ENCODE measurements at regions not wholly inside any gene's neighbourhood (a gene's known extent, or its start where the extent isn't known, plus 50 kb on each side); places are given as distances from the start of the nearest gene placed in this dataset.
A peak's percentile ranks its signal among the peaks of the same experiment; 100 is the strongest.

DNA sequence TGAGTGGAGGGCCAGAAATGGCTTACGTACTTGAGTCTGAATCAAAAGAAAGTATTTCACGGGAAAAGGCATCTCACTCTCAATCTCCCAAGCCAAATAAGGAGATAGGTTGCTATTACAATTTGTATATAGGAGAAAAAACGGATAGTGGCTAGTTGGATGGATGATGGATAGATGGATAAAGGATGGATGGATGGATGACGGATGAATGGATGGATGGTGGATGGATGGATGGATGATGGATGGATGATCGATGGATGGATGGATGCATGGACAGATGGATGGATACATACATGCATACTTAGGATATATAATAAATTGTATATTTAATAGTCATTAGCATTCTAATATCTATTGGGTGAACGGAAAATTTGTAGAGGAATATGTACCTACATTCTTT lies 82.2 kb upstream of the NRP1 start:
- FAIRE-seq = no peak
- DNase-seq (ENCODE audit: low read depth) = no peak
- Histone ChIP-seq H3K27me3 (ENCODE audit: control insufficient read depth, insufficient read depth, low read length) (no peaks in the 10 kb centered on the region), H3K4me3 (ENCODE audit: low read depth, low read length) (no peak overlapping the region), H3K36me3 (ENCODE audit: control insufficient read depth, insufficient read depth, low read length) (no peaks in the 10 kb centered on the region)
- TF ChIP-seq, protein P1, sequence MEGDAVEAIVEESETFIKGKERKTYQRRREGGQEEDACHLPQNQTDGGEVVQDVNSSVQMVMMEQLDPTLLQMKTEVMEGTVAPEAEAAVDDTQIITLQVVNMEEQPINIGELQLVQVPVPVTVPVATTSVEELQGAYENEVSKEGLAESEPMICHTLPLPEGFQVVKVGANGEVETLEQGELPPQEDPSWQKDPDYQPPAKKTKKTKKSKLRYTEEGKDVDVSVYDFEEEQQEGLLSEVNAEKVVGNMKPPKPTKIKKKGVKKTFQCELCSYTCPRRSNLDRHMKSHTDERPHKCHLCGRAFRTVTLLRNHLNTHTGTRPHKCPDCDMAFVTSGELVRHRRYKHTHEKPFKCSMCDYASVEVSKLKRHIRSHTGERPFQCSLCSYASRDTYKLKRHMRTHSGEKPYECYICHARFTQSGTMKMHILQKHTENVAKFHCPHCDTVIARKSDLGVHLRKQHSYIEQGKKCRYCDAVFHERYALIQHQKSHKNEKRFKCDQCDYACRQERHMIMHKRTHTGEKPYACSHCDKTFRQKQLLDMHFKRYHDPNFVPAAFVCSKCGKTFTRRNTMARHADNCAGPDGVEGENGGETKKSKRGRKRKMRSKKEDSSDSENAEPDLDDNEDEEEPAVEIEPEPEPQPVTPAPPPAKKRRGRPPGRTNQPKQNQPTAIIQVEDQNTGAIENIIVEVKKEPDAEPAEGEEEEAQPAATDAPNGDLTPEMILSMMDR (IDR thresholded peaks at IDR 0.05; ENCODE audit: insufficient read depth, low read length, severe bottlenecking) = no peak

DNA sequence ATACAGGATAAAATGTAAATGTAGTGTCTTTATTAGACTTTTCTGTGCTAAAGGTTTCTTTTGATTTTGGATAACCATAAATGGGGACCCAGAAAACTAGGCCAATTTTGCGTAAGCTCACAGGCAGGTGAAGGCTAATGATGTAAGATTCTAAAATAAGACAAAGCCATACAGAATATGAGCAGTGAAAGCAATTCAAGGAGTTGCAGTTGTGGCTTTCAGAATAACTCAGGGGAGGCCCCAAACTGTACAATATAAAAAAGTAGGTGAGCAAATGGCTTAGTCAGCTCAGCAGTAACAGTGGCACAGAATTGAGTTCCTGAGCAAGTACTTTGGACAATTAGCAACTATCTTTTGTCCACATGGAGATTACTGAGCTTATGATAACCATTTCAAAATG lies 81.7 kb upstream of the NRP1 start:
- DNase-seq (ENCODE audit: low read depth) (no peak), FAIRE-seq (no peak)
- no peaks in the 10 kb centered on the region for H3K36me3 ChIP-seq (ENCODE audit: control insufficient read depth, insufficient read depth, low read length)
- TF ChIP-seq, protein P1 (IDR thresholded peaks at IDR 0.05; ENCODE audit: insufficient read depth, low read length, severe bottlenecking) = no peak
- H3K4me3 ChIP-seq (ENCODE audit: low read depth, low read length) = no peak overlapping the region
- H3K27me3 ChIP-seq (ENCODE audit: control insufficient read depth, insufficient read depth, low read length) = no peaks in the 10 kb centered on the region

DNA sequence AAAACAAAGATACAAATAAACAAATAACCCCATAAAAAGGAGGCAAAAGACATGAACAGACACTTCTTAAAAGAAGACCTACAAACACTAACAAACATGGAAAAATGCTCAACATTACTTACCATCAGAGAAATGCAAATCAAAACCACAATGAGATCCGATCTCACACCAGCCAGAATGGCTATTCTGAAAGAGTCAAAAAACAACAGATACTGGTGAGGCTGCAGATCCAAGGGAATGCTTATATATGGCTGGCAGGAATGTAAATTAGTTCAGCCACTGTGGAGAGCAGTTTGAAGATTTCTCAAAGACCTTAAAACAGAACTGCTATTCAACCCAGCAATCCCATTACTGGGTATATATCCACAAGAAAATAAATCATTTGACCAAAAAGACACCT lies 80.4 kb upstream of the NRP1 start:
- Histone ChIP-seq H3K27me3 (ENCODE audit: control insufficient read depth, insufficient read depth, low read length) (no peaks in the 10 kb centered on the region), H3K36me3 (ENCODE audit: control insufficient read depth, insufficient read depth, low read length) (no peaks in the 10 kb centered on the region), H3K4me3 (ENCODE audit: low read depth, low read length) (no peak overlapping the region)
- TF ChIP-seq, protein P1 (IDR thresholded peaks at IDR 0.05; ENCODE audit: insufficient read depth, low read length, severe bottlenecking) = no peak
- FAIRE-seq (no peak), DNase-seq (ENCODE audit: low read depth) (no peak)

DNA sequence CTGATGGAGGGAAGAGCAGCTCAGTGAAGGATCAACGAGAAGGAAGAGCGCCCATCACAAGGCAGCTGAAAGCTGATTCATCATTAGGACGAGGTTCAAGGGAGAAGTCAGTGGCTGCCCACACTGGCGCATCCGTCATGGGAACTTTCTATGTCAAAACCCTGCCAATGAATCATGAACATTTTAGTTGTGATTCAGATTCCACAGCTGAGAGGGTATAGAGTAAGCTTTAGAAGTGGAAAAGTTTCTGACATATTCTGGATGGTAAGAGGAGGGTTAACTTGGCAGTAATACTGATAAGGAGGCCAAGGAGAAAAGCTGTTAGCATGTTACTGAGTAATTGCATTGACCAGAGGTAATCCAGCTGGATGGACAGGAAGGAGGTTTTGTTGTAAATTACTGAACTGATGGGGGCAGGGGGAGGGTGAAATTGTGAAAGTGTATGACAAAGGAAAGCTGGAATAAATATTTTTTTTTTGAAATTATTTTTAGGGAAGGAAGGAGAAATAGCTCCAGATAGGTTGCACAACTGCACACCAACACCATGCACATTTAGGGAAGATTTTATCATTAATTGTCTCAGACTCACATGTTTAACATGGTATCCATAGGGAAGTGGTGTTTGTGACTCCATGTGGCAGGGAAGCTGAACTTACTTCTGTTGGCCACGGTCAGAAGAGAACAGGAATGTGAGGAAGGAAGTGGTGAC lies 78.3 kb upstream of the NRP1 start:
- no peak for FAIRE-seq
- DNase-seq (ENCODE audit: low read depth) = peak; percentile 79
- Histone ChIP-seq H3K27me3 (ENCODE audit: control insufficient read depth, insufficient read depth, low read length) (no peaks in the 10 kb centered on the region), H3K36me3 (ENCODE audit: control insufficient read depth, insufficient read depth, low read length) (no peaks in the 10 kb centered on the region), H3K4me3 (ENCODE audit: low read depth, low read length) (no peak overlapping the region)
- TF ChIP-seq, protein P1 (IDR thresholded peaks at IDR 0.05; ENCODE audit: insufficient read depth, low read length, severe bottlenecking) = no peak

DNA sequence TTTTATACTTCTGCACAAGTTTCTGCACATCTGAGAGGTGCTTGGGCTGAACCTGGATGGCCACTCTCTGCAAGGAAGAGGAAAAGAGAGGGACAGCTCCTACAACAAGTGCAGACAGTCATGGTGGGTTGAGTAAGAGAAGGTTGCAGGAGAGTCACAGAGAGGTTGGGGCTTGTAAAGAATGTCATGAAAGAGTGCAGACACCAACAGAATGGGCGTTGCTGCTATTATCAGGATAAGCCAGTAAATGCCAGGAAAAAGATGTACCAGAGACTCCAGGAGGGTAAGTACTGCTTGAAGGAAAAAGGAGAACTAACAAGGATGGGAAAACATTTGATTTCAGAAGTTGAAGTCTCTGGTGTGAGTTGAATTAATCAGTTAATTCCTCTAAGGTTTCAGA lies 77.8 kb upstream of the NRP1 start:
- Histone ChIP-seq H3K27me3 (ENCODE audit: control insufficient read depth, insufficient read depth, low read length) (no peaks in the 10 kb centered on the region), H3K36me3 (ENCODE audit: control insufficient read depth, insufficient read depth, low read length) (no peaks in the 10 kb centered on the region), H3K4me3 (ENCODE audit: low read depth, low read length) (no peak overlapping the region)
- TF ChIP-seq, protein P1 (IDR thresholded peaks at IDR 0.05; ENCODE audit: insufficient read depth, low read length, severe bottlenecking) = no peak
- DNase-seq (ENCODE audit: low read depth) (no peak), FAIRE-seq (no peak)

DNA sequence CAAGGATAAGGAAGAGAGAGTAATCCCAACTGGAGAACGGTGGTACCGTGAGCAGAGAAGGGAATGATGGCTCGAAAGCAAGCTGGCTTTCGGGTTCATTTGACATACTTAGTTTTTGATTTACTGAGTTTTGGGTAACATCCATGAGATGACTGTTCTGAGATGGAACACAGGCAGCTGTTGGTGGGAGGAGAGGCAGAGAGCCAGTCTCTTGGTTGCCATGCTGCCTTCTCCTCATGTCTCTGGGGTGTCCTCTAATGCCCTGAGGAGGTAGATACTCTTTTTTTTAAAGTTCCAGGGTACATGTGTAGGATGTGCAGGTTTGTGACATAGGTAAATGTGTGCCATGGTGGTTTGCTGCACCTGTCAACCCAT lies 76.4 kb upstream of the NRP1 start:
- no peaks in the 10 kb centered on the region for H3K27me3 ChIP-seq (ENCODE audit: control insufficient read depth, insufficient read depth, low read length)
- FAIRE-seq = no peak
- no peaks in the 10 kb centered on the region for H3K36me3 ChIP-seq (ENCODE audit: control insufficient read depth, insufficient read depth, low read length)
- TF ChIP-seq, protein P1 (IDR thresholded peaks at IDR 0.05; ENCODE audit: insufficient read depth, low read length, severe bottlenecking) = no peak
- DNase-seq (ENCODE audit: low read depth) = no peak
- no peak overlapping the region for H3K4me3 ChIP-seq (ENCODE audit: low read depth, low read length)
